ENCODE measurements at regions not wholly inside any gene's neighbourhood (a gene's known extent, or its start where the extent isn't known, plus 50 kb on each side); places are given as distances from the start of the nearest gene placed in this dataset.

DNA sequence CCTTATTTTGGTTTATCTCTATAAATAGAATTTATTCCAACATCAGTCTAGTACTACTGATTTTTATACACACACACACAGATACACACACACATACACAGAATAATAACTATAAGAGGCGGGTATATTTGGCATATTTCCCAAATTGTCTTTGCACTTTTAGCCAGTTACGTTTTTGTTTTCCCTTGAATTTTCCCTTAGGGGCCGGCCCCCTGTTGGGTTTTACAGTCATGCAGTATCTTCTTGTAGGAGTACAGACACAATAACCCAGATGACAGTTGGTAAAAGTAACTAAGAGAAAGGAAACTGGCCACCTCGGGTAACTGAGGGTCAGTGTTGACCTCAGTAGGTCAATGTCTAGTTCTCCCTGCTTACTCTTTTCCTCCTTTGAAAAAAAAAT, 50.9 kb downstream of the DISP1 start:
- no peaks in the 10 kb centered on the region for H3K9me3 ChIP-seq
- H3K4me1 ChIP-seq = no peaks in the 10 kb centered on the region
- H3K4me3 ChIP-seq = no peak overlapping the region
- H3K27me3 ChIP-seq = no peaks in the 10 kb centered on the region
- H3K36me3 ChIP-seq = no peaks in the 10 kb centered on the region
- TF ChIP-seq, protein P1, sequence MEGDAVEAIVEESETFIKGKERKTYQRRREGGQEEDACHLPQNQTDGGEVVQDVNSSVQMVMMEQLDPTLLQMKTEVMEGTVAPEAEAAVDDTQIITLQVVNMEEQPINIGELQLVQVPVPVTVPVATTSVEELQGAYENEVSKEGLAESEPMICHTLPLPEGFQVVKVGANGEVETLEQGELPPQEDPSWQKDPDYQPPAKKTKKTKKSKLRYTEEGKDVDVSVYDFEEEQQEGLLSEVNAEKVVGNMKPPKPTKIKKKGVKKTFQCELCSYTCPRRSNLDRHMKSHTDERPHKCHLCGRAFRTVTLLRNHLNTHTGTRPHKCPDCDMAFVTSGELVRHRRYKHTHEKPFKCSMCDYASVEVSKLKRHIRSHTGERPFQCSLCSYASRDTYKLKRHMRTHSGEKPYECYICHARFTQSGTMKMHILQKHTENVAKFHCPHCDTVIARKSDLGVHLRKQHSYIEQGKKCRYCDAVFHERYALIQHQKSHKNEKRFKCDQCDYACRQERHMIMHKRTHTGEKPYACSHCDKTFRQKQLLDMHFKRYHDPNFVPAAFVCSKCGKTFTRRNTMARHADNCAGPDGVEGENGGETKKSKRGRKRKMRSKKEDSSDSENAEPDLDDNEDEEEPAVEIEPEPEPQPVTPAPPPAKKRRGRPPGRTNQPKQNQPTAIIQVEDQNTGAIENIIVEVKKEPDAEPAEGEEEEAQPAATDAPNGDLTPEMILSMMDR (IDR thresholded peaks at IDR 0.05) = no peak
- TF ChIP-seq POLR2A (IDR thresholded peaks at IDR 0.05) (no peak), POLR2AphosphoS5 (IDR thresholded peaks at IDR 0.05; ENCODE audit: insufficient read depth in 1 of 2, low read depth in 1 of 2) (no peak)
- intact Hi-C loops (cut with DNase I) = no loop called here
- H3K27ac ChIP-seq = no peak overlapping the region
- DNase-seq (ENCODE audit: extremely low spot score in 2 of 2) = no peak

DNA sequence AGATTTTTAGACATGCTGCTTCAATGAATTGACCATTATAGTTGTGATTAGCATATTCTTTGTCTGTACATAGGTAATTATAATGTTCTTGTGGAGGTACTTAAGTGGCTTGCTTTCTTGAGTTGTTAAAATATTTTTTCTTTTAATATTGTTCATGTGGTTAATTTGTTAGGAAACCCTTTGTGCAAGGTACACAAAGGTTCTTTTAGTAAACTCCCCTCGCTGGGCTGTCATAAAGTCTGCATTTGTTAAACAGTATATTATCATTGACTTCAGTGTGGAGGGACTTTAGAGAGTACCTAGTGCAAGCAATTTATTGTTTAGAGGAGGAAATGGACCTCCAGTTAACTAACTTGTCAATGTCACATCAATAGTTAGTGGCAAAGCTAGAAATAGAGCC, 52.5 kb downstream of the DISP1 start:
- Histone ChIP-seq H3K36me3 (no peaks in the 10 kb centered on the region), H3K9me3 (no peaks in the 10 kb centered on the region), H3K4me1 (no peaks in the 10 kb centered on the region), H3K27me3 (no peaks in the 10 kb centered on the region), H3K4me3 (no peak overlapping the region), H3K27ac (no peak overlapping the region)
- TF ChIP-seq, protein P1 (IDR thresholded peaks at IDR 0.05) = no peak
- TF ChIP-seq POLR2A (IDR thresholded peaks at IDR 0.05) (no peak), POLR2AphosphoS5 (IDR thresholded peaks at IDR 0.05; ENCODE audit: insufficient read depth in 1 of 2, low read depth in 1 of 2) (no peak)
- intact Hi-C loops (cut with DNase I) = no loop called here
- DNase-seq (ENCODE audit: extremely low spot score in 2 of 2) = no peak

DNA sequence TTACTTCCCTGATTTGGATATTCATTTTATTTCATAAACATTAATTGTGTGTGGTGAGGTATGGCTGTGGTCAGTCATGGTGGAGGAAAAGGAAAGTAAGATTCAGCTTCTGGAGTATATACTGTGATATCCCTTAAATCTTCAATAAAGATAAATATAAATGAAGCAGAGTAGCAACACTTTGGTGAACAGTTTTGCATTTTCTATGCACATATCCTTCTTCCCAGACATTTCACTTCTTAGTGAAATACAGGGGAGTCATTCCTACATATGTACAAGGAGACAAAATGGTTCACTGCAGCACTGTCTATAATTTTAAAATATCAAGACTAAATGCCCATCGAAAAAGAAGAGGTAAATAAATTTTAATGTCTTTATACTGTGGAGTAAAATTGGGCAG, 61.3 kb downstream of the DISP1 start:
- Histone ChIP-seq H3K9me3 (no peaks in the 10 kb centered on the region), H3K4me3 (no peak overlapping the region), H3K27ac (no peak overlapping the region), H3K27me3 (no peaks in the 10 kb centered on the region), H3K4me1 (no peaks in the 10 kb centered on the region), H3K36me3 (no peaks in the 10 kb centered on the region)
- TF ChIP-seq POLR2AphosphoS5 (IDR thresholded peaks at IDR 0.05; ENCODE audit: insufficient read depth in 1 of 2, low read depth in 1 of 2) (no peak), POLR2A (IDR thresholded peaks at IDR 0.05) (no peak)
- TF ChIP-seq, protein P1 (IDR thresholded peaks at IDR 0.05) = no peak
- no peak for DNase-seq (ENCODE audit: extremely low spot score in 2 of 2)
- intact Hi-C loops (cut with DNase I) = no loop called here

DNA sequence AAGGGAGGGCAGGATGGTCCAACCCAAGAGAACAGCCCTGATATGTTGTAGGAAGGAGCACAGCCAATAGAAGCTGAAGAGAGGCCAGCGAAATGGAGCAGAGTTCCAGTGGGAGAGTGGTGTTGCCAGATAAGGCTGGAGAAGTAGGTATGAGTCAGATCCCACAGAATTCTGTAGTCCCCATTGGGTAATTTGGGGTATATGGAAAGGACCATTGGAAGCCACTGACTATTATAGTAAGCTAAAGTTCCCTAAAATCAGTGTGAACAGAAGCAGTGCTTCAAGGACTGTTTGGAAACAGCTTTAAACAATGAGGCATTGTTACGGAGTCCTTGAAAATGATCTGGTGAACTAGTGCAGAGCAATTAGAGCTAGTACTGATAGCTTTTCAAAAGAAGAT, 63.0 kb downstream of the DISP1 start:
- no peak for DNase-seq (ENCODE audit: extremely low spot score in 2 of 2)
- H3K9me3 ChIP-seq = no peaks in the 10 kb centered on the region
- no peaks in the 10 kb centered on the region for H3K27me3 ChIP-seq
- H3K4me3 ChIP-seq = no peak overlapping the region
- H3K4me1 ChIP-seq = no peaks in the 10 kb centered on the region
- intact Hi-C loops (cut with DNase I) = no loop called here
- H3K27ac ChIP-seq = no peak overlapping the region
- no peak for TF ChIP-seq POLR2A (IDR thresholded peaks at IDR 0.05)
- no peak for TF ChIP-seq POLR2AphosphoS5 (IDR thresholded peaks at IDR 0.05; ENCODE audit: insufficient read depth in 1 of 2, low read depth in 1 of 2)
- TF ChIP-seq, protein P1 (IDR thresholded peaks at IDR 0.05) = no peak
- H3K36me3 ChIP-seq = no peaks in the 10 kb centered on the region

DNA sequence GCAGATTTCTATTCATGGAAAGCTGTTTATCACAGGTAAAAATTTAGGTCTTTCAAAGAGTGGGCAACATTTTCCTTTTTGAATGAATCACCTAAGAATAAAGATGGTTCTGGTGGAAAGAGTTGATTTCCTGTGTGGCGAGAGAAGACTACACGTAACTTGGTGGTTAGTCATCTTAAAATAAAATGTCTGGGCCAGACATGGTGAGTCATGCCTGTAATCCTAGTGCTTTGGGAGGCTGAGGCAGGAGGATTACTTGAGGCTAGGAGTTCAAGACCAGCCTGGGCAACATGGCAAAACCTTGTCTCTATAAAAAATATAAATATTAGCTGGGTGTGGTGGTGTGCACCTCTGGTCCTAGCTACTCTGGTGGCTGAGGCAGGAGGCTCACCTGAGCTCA, 65.7 kb downstream of the DISP1 start:
- H3K9me3 ChIP-seq = no peaks in the 10 kb centered on the region
- TF ChIP-seq, protein P1 (IDR thresholded peaks at IDR 0.05) = no peak
- TF ChIP-seq POLR2AphosphoS5 (IDR thresholded peaks at IDR 0.05; ENCODE audit: insufficient read depth in 1 of 2, low read depth in 1 of 2) (no peak), POLR2A (IDR thresholded peaks at IDR 0.05) (no peak)
- H3K4me1 ChIP-seq = no peaks in the 10 kb centered on the region
- H3K27ac ChIP-seq = no peak overlapping the region
- no peak overlapping the region for H3K4me3 ChIP-seq
- no peaks in the 10 kb centered on the region for H3K36me3 ChIP-seq
- intact Hi-C loops (cut with DNase I) = no loop called here
- no peaks in the 10 kb centered on the region for H3K27me3 ChIP-seq
- DNase-seq (ENCODE audit: extremely low spot score in 2 of 2) = no peak

All from vagina (tissue), 2 donors.